NCI-H128 (cell line): ENCODE measurements at regions not wholly inside any gene's neighbourhood (a gene's known extent, or its start where the extent isn't known, plus 50 kb on each side); places are given as distances from the start of the nearest gene placed in this dataset.

Source experiments
- DNase-seq: peaks from one replicate; lab custom pipeline; 2025; ENCODE audit not compliant: unreplicated experiment; lab: John Stamatoyannopoulos, UW

- no peak for DNase-seq
Observed at GRCh38 chr1:168865850-168866620, 137.0 kb upstream of the DPT start.

GRCh38 chr1:168867941-168868634 lies 139.1 kb upstream of the DPT start:
- DNase-seq, result no peak

GRCh38 chr1:168871531-168871930 lies 142.5 kb upstream of the DPT start:
- no peak for DNase-seq

- no peak for DNase-seq
Observed at GRCh38 chr1:168875831-168876230, 146.8 kb upstream of the DPT start.

- DNase-seq, result no peak
Observed at GRCh38 chr1:168876830-168877229, 147.8 kb upstream of the DPT start.

- no peak for DNase-seq
Observed at GRCh38 chr1:168879896-168880734, 151.1 kb upstream of the DPT start.

- DNase-seq, result no peak
Observed at GRCh38 chr1:168881656-168882260, 152.8 kb upstream of the DPT start.

- DNase-seq, result no peak
Observed at GRCh38 chr1:168887381-168887780, 158.4 kb upstream of the DPT start.

- no peak for DNase-seq
Observed at GRCh38 chr1:168888418-168888817, 159.4 kb upstream of the DPT start.

GRCh38 chr1:168892931-168893330 lies 163.9 kb upstream of the DPT start:
- no peak for DNase-seq

- DNase-seq, result no peak
Observed at GRCh38 chr1:168893359-168893801, 164.4 kb upstream of the DPT start.

GRCh38 chr1:168894397-168894903 lies 165.4 kb upstream of the DPT start:
- no peak for DNase-seq

- no peak for DNase-seq
Observed at GRCh38 chr1:168897249-168897648, 168.2 kb upstream of the DPT start.

GRCh38 chr1:168903237-168903830 lies 174.3 kb upstream of the DPT start:
- DNase-seq, result no peak

- DNase-seq, result no peak
Observed at GRCh38 chr1:168905633-168906032, 176.6 kb upstream of the DPT start.

- no peak for DNase-seq
Observed at GRCh38 chr1:168906367-168906766, 177.4 kb upstream of the DPT start.

- no peak for DNase-seq
Observed at GRCh38 chr1:168907053-168907452, 178.0 kb upstream of the DPT start.

- no peak for DNase-seq
Observed at GRCh38 chr1:168907786-168908348, 178.9 kb upstream of the DPT start.

GRCh38 chr1:168910403-168910802 lies 181.4 kb upstream of the DPT start:
- DNase-seq, result no peak

GRCh38 chr1:168911370-168911769 lies 182.4 kb upstream of the DPT start:
- DNase-seq, result no peak
